HG03039 (cell line): ENCODE measurements at regions not wholly inside any gene's neighbourhood (a gene's known extent, or its start where the extent isn't known, plus 50 kb on each side); places are given as distances from the start of the nearest gene placed in this dataset.

Experiments used
- ATAC-seq: cut with Tn5 transposase; IDR thresholded peaks from one replicate; pipeline ENCODE4 v1.9.1; 2021; ENCODE audit warnings: mild to moderate bottlenecking, moderate library complexity; ENCODE audit not compliant: unreplicated experiment

DNA sequence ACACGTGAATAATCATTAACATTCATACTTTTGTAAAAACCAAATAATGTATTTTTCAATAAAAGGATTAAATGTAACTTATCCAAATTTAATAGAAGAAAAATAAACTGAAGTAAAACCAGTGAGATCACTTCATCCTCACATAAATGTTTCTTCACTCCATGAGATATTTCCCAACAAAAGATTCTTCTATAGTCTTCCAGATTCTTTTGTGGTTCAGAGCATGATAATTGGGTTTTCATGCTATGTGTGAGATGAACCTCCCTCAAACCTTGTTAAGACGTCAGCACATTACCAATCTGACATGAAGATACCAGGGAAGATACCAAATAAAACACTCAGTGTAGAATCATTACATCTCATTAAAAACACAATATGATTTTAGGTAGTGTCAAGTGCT lies 62.9 kb upstream of the OXGR1 start:
- ATAC-seq, result no peak

DNA sequence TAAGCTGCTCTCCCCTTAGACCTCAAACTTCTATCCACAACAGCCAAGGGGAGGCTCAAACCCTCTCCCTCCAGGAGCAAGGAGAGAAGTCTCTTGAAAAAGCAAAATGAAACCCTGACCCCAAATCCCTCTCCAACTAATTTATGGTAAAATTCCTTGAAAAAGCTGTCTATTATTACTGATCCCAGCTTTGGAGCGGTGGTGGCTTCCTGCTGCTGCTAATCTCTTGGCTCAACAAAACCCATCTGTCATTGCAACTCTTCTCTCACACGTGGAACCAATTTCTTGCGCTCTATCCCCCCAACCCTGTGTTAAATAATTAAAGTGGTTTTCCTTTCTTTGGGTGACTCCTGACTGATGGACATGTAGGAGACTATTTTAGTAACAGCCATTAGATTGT lies 64.1 kb upstream of the OXGR1 start:
- ATAC-seq, result no peak

DNA sequence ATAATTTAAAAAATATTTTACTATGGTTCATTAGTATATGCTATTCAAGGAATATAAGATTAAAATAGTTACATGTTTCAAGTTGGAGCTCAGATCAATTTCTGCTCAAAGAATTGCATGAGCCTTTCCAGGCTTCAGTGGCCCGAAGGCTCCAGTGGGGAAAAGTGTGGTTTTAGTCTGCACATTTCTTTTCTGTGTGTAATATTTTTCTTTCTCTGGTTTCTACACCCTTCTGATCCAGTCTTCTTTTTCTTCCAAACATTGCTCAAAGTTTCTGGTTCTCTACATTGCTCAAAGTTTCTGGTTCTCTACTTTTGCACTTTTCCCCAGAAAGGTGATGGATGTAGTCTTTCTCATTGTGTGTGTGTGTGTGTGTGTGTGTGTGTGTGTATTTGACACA lies 64.7 kb upstream of the OXGR1 start:
- ATAC-seq, result no peak

DNA sequence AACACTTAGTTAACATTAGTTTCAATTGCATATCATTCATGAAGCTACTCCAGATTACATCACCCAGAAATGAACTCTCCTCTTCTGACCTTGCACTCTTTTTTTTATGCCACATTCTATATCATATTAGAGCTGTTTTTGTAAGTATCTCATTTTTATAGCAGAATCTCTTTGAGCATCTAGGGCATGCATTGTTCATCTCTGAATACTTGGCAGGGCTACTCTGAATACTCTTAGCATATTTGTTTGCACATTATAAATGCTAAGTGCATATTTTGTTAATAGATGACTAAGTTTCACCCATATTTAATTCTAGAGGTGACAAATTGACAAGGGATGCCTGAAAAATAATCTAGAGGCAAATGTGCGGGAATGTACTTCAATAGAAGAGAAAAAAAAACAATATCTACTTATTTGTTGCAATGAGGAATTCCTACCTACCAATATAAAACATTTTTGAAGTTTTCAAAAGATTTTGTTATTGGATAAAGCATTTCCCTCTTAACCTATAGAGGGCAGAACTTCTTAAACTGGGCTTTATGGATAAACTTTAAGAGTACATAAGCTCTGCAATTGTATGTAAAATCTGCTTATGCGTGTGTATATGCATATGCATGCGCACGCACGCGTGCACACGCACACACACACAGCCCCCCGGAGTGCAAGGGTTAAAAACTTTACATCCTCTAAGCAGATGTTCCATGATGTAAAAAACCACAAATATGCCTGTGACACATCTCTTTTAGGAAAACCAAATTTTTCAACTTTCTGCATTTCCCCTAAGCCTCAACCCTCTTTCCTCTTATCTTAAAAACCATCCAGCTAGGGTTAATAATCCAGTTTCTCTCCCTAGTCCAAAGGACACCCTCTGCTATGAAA lies 73.0 kb upstream of the OXGR1 start:
- no peak for ATAC-seq

DNA sequence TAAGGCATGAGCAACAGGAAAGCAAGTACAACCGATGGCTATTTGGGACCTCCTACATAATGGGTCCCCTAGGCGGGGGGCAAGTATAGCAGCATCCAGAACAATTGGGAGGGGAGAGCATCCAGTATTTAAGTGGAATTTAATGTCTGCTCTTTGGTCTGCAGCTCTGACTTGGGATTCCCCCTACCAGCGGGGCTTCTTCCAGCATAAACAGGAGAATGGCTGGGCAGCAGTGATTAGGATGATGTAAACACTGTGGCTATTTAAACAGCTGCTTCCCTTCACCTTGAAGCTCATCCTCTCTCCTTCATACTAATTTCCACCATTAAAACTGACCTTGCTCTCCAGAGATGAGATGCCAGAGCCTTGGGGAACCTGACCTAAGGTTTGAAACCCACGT lies 73.9 kb upstream of the OXGR1 start:
- ATAC-seq, result no peak

DNA sequence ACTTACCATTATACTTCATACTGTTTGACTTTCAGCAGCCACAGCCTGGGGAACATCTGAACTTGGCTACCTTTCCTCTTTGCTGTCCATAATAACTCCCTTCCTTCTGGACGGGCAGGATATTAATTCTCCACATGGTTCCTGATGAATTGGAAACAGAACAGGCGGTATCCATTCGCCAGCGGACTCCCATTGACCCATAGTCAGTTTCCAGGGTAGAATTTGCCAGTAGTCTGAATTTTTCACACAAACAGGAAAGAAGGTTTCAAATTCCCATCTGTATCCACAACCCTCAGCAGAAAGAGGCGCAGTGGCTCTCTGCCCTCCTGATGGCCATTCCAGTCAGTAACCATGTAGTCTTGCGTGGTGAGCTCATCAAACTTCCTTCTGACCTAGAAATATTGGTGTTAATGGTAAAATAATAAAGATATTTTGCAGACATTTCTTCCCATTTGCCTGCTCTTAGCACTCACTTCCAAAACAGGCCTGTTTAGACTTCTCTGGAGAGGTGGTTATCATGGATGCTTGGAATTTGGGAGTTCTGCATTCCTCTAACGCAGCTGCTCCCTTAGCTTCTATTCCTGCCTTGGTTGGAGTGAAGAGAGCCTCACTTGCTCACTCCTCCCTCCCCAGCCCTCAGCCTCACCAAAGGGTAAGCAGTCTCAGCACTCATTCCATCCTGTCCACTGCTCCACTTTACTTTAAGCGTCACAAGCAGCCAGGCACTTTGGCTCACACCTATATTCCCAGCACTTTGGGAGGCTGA lies 75.0 kb upstream of the OXGR1 start:
- ATAC-seq, result no peak

DNA sequence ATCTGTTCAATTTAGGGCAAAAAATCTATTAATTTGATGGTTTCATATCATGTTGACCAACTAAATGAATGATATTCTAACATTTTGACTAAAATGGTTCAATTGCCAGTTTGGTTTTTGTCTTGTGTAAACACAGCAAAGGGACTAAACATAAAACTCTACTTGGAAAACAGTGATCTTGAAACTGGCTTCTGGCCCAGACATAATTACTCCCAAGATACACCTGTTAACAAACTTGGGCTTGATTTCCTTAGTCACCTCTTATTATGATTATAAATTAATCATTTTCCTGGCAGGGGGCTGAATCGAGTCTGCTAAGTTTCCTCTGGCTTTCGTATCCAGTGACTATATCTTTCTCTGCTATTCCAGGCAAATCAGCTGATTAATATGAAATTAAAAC lies 78.0 kb upstream of the OXGR1 start:
- no peak for ATAC-seq

DNA sequence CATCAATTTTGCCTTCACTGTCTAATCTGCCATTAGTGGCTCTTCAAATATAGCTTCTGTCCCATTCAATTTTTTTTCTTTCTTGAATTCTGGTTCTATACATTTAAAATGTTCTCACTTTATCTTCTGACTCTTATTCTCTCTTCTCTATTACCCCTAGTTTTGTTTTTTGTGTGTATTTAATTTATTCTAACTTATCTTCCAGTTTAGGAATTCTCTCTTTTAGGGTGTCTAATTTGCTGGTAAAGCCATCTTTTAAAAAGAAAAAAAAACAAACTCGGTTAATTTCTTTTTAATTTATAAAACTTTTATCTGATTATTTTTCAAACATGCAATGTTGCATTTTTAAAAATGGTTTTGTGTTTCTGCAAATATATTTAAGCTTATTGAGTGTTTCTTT lies 80.3 kb upstream of the OXGR1 start:
- ATAC-seq, result no peak

DNA sequence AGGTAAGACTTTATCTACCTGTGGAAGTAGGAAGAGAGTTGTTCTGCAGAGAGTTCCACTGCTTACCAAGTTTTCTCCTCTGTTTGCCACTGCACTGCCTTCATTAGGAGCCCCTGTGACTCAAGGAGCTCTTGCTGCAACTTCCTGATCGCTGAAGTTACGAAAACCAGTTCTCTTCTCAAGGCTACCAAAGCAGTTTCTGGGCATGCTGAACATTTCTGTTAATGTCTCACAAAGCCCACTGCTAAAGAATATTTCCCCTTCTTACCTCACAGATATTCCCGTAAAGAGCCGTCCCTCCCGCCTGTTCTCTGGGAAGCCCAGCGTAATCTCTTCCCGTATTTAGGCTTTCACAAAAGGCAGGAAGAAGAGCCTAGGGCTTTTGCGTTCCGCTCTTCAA lies 82.6 kb upstream of the OXGR1 start:
- no peak for ATAC-seq

DNA sequence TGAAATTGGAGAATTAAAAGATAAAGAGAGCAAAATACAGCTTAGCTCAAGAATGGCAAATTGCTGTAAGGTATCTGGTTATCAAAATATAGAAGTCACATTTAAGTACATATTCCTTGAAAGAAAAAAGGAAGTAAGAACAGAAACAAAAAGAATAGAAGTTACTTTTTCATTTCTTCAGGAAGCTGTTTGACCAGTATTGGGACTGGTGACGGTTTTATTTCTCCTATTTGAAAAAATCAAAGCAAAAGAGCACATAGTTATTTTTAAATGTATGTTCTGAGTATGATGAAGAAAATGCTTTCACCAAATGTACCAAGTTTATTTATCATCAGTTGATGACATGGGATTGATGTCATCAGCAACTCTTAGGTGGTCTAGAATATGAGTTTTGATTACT lies 83.1 kb upstream of the OXGR1 start:
- no peak for ATAC-seq

DNA sequence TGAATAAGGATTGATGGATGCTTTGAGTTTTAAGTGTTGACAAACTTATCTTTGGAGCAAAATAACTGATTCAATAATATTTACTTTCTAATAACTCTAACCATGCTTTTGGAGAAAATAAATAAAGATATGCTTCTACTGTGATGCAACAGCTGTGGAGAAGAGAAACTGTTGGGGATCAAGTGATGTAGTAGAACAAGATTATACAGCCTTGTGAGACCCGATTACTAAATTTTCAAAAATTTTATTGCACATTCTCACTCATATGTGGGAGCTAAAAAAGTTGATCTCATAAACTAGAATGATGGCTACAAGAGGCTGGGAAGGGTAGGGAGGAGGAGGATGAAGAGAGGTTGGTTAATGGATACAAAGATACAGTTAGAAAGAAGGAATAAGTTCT lies 85.5 kb upstream of the OXGR1 start:
- no peak for ATAC-seq

DNA sequence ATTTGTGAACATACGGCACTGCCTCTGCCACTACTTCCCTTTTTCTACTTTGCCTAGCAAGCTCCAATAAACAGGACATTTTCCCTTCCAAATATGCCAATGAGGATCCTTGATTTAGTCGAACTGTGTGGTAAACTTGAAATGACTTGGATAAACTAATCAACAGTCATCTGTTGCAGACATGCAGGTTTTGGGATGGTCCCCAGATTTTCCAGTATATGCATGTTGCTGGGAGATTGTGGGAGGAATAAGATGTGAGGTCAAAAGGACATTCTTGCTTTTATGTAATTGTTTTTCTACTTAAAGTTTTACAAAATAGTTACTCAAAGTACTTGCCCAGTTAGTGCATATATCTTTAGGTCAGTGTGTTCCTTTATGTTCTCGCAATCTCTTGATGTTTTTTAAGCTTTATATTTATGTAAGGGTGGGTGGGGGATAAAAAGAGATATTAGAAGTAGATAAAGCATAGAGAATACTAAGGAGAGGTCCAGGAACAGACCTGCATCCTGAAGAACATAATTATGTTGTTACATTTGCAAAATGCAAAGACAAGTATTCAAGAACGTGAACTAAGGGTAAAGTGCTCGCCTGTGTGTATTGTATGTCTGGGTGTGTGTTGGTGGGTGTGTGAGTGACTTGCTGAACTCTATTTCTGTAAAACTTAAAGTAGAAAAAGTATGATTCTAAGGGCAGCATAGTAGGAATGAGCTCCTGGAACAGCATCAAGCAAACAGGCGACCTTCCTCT lies 88.4 kb upstream of the OXGR1 start:
- ATAC-seq, result no peak

DNA sequence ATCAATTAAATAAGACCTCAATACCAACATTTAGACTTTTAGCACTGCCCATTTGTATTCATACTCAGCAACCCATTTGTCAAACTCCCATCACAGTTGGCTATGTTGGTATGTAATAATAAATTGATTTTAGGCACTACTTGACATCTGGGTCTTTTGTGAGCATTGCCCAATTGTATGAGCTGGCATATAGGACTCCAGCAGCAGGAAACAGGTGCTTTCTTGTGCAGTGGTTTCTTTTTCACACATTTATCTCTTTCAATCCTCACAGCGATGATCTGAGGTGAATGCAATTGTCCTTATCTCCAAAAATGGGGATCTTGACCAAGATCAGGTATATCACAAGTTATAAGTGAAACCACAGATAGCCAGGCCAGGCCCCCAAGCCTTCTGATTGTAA lies 96.9 kb upstream of the OXGR1 start:
- no peak for ATAC-seq

DNA sequence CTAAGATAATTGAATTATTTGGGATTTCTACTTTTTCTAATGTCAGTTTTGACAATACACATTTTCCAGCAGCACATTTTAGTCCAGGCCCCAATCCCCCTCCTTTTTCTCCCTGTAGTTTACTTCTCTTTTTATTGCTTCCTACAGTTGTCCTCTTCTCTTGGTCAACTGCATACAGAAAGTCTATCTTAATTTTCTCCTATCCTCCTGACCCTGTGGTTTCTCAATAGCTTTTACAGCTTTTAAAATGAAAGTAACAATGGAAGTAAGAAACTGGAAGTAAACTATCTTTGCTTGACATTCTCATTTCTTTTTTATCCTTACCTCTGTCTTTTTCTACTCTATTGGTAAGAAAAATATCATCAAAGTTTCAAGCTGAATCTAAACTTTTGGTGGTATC lies 106.5 kb upstream of the OXGR1 start:
- no peak for ATAC-seq

DNA sequence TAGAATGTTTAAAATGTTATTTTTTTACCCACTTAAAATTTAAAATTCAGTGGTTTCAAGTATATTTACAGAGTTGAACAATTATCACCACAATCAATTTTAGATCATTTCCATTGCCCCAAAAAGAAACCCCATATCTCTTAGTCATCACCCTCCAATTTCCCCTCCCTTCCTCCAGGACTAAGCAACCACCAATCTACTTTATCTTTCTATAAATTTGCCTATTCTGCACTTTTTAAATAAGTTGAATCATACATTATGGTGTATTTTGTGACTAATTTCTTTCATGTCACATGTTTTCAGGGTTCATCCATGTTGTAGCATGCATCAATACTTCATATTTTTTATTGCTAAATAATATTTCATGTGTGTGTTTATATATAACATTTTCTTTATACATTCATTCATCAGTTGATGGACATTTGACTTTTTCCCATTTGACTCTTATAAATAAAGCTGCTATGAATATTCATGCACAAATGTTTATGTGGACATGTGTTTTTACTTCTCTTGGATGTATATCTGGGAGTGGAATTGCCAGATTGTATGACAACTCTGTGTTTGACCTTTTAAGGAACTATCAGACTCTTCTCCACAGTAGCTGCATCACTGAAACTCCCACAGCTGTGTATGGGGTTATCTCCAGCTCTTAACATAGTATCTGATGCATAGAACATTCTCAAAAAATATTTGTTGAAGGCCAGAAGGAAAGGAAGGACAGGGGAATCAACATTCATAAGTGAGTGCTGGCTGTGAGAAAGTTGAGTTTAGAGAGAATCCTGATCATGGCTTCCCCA lies 107.8 kb upstream of the OXGR1 start:
- no peak for ATAC-seq

DNA sequence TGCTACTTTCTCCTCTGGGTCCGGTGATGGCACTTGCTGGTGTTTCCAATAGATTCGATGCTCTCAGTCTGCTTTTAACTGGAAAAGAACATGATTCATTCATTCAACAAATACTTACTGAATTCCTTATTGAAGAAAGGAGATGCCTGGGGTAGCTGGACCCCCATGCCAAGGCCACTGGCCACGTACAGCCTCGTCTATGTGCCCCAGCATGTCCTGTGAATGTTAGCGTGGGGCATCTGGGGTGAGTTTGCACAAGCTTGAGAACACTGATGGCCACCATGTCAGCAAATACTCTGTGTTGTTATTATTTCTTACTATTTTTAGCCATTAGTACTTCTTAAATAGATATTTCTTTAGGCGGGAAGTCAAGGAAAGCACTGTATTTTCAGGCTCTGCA lies 112.0 kb upstream of the OXGR1 start:
- no peak for ATAC-seq

DNA sequence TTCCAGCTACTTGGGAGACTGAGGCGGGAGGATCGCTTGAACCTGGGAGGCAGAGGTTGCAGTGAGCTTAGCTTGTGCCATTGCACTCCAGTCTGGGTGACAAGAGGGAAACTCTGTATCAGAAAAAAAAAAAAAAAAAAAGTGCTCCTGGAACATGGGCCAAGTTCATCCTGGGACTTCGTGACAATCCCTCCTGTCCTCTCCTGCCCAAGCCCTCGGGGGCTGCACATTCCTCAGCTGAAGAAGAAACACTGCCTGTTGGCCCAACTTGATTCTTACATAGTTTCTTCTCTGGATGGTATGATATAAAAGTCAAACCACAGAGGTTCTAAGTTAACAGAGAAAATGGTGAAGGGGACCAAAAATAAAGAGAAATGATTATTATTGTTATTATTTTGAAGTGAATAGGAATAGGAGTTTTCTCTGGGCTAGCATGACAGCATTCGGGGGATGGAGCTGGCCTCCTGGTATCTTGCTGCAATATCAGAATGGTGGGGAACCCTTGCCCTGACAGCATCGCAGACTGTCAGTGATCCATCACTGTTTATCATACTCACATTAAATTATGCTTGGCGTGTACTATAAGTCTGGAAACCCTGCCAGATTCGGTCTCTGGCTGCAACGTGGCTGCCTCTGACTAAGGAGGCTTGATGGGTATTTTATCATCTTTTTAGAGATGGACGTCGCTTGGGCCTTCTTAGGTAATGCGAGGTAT lies 113.7 kb upstream of the OXGR1 start:
- no peak for ATAC-seq

DNA sequence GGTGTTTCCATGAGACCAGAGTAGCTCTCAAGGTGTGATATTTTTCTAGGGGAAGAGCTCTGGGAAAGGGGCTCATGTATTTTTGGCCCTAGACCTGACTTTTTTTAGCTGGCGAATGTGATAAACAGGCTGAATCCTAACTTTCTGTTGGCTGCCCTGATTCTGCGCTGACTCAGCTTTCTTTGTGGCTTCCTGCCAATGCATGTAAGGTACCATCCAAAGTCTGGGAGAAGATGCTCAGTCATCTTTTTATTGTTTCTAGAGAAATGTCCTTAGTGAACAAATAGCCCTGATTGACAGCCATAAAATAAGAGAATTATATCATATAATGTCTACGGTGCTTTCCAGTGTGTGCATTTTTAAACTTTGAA lies 113.6 kb upstream of the MBNL2 start:
- no peak for ATAC-seq

DNA sequence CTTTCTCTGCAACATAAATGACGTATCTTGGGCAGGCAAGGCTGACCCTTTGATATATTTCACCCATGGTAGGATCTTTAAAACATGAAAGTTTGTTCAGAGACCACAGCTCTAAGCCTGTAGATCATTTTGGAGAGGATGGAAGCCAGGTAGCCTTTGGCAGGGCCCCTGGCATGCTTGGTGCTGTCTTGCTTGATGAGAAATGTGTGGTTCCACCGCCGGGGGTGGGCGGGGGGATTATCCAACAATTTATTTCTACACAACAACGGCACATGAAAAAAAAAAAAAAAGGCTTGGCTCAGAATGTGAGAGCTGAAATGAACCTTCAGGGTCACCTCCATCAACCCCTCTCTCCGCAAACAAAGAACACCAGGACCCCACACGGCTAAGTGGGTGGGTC lies 112.9 kb upstream of the MBNL2 start:
- no peak for ATAC-seq

DNA sequence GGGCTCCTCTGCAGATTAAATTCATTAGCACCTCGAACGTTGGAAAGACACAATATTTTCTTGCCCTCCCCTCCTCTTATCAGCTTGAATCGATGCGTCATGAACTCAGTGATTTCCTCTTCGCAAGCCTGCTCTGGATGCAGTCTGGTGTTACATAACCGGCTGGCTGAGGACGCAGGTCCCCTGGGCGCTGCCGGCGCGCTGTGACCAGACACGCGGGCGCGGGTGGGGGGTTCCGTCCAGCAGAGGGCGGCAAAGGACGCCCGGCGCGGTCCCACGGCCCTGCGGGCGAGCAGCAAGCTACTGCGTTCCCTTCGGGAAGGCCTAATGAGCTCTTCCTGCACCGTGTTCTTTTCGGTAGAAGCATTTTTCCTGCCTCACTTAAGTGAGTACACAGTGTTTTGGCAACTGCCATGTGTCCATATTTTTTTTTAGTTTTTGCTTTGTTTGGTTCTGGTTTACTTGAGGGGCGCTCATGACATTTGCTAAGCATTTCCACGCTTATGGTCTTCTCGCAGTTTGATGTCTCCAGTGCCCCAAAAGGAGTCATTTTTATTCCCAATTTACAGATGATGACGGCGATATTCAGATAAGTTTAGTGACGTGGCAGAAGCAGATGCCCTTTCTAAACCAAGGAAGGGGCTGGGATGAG lies 112.2 kb upstream of the MBNL2 start:
- peak; percentile 95 for ATAC-seq
